ENCODE measurements at regions not wholly inside any gene's neighbourhood (a gene's known extent, or its start where the extent isn't known, plus 50 kb on each side); places are given as distances from the start of the nearest gene placed in this dataset.

GRCh38 chr2:183592271-183592670 lies 468.0 kb downstream of the NUP35 start:
- TF ChIP-seq CTCF (IDR thresholded peaks at IDR 0.05; ENCODE audit: low read depth, low read length): no peak
- DNase-seq (ENCODE audit: low read depth in 2 of 2): no peak
- no peak overlapping the region for H3K4me3 ChIP-seq (replicated peaks in 1 of 2; ENCODE audit: low read depth in 2 of 2, low read length in 2 of 2)

- no peak overlapping the region for H3K4me3 ChIP-seq (replicated peaks in 1 of 2; ENCODE audit: low read depth in 2 of 2, low read length in 2 of 2)
- DNase-seq (ENCODE audit: low read depth in 2 of 2): no peak
- no peak for TF ChIP-seq CTCF (IDR thresholded peaks at IDR 0.05; ENCODE audit: low read depth, low read length)
Observed at GRCh38 chr2:183594150-183594549, 469.9 kb downstream of the NUP35 start.

DNA sequence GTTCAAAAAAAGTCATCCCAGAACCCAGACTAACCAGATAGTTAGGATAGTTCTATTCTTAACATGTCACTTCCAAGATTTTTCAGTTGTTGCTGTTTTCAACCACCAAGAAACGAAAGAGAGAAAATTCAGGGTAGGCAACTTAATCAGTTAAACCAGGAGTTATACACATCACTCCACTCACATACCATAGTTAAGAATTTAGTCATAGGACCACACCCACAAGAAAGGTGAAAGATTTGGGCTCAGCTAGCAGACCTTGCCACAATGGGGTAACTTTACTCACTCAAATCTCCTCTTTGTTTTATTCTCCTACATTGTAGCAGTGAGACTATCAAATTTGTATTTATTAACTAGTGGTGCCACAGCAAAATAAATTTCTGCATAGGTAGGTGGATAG lies 473.6 kb downstream of the NUP35 start:
- no peak for DNase-seq (ENCODE audit: low read depth in 2 of 2)
- no peak for TF ChIP-seq CTCF (IDR thresholded peaks at IDR 0.05; ENCODE audit: low read depth, low read length)
- H3K4me3 ChIP-seq (replicated peaks in 1 of 2; ENCODE audit: low read depth in 2 of 2, low read length in 2 of 2): no peak overlapping the region

DNA sequence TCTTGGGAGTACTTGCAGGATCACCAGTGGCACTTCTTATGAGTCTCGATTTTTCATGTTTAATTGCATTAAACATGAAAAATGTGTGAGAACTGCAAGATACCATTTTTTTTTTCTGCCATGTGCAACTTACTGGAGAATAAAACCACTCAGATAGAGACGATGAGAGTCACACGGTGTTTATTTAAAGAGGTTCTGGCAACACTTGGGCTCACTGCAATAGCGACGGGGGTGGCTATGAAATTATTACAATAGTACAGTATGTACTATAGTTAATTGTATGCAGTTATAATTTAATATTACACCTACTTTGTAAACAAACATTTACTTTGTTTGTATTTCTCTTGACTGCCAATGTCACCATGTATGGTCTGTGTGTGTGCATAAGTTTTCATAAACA lies 479.8 kb downstream of the NUP35 start:
- no peak for DNase-seq (ENCODE audit: low read depth in 2 of 2)
- no peak overlapping the region for H3K4me3 ChIP-seq (replicated peaks in 1 of 2; ENCODE audit: low read depth in 2 of 2, low read length in 2 of 2)
- no peak for TF ChIP-seq CTCF (IDR thresholded peaks at IDR 0.05; ENCODE audit: low read depth, low read length)

GRCh38 chr2:183605440-183605839 lies 481.2 kb downstream of the NUP35 start:
- no peak overlapping the region for H3K4me3 ChIP-seq (replicated peaks in 1 of 2; ENCODE audit: low read depth in 2 of 2, low read length in 2 of 2)
- no peak for DNase-seq (ENCODE audit: low read depth in 2 of 2)
- TF ChIP-seq CTCF (IDR thresholded peaks at IDR 0.05; ENCODE audit: low read depth, low read length): no peak

DNA sequence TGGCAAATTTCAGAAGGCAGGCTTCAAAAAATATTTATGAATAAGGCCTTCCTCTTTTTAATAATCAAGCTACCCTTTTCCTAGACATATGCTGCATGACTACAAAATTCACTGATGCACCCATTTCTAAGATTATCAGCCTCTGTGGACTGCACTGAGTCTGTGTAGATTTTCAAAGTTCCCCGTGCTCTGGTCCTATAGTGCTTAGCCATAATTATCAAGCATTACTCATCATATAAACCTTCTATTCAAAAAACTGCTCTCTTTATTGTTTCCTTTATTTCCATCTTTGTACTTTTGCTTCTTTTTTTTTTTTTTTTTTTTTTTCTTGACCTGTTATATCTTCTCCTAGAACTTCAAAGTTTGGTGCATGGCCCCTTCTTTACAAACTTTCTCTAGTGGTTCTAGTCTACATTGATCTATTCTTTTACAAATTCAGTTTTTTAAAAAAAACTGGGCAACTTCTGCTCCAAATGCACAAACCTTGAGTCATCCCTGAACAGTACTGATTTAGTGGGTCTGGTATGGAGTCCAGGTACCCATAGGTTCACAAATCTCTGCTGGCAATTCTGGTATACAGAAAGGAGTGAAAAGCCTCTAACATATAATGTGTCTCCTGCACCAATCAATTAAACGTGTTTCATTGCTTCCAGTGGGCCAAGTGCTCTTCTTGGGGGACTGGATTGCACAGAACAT lies 481.9 kb downstream of the NUP35 start:
- TF ChIP-seq CTCF (IDR thresholded peaks at IDR 0.05; ENCODE audit: low read depth, low read length): no peak
- H3K4me3 ChIP-seq (replicated peaks in 1 of 2; ENCODE audit: low read depth in 2 of 2, low read length in 2 of 2): no peak overlapping the region
- DNase-seq (ENCODE audit: low read depth in 2 of 2): no peak

DNA sequence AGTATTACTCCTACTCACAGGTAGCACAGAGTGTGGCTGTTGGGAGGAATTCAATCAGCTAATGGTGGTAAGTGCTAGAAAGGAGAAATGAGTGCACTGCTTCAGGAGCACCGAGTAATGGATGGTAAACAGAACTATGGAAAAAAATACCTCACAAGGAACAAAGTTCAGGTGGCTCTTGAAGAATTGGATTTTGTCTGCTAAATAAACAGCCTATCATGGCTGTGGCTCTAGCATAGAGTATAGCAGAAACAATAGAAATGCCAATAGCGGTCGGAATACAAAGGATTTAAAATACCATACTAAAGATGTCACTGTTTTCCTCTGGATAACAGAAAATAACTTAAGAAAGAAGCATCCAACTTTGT lies 482.5 kb downstream of the NUP35 start:
- no peak for DNase-seq (ENCODE audit: low read depth in 2 of 2)
- no peak overlapping the region for H3K4me3 ChIP-seq (replicated peaks in 1 of 2; ENCODE audit: low read depth in 2 of 2, low read length in 2 of 2)
- no peak for TF ChIP-seq CTCF (IDR thresholded peaks at IDR 0.05; ENCODE audit: low read depth, low read length)
